OCI-LY1 (cell line): ENCODE measurements at regions not wholly inside any gene's neighbourhood (a gene's known extent, or its start where the extent isn't known, plus 50 kb on each side); places are given as distances from the start of the nearest gene placed in this dataset.

Source experiments
- H2AFZ ChIP-seq: fragments of 200-600 bp; sonication (generic), shearing (Covaris generic); 2 replicates; pipeline ENCODE4 v1.6.0; 2014; ENCODE audit warnings: antibody characterized with exemption, mild to moderate bottlenecking, low read length
- H3F3A ChIP-seq: fragments of 200-600 bp; sonication (generic), shearing (Covaris generic); 2 replicates; pipeline ENCODE4 v1.6.0; 2014; ENCODE audit warnings: mild to moderate bottlenecking, antibody characterized with exemption, low read length, moderate library complexity; ENCODE audit not compliant: insufficient read depth
- H3K27ac ChIP-seq: fragments of 200-600 bp; sonication (generic); 2 replicates; pipeline ENCODE4 v1.5.1; 2014; ENCODE audit warnings: low read length, mixed run types, mild to moderate bottlenecking, low read depth; ENCODE audit not compliant: poor library complexity, severe bottlenecking
- H3K27me3 ChIP-seq: fragments of 200-600 bp; sonication (generic); 2 replicates; pipeline ENCODE4 v1.6.0; 2014; ENCODE audit warnings: antibody characterized with exemption, mild to moderate bottlenecking, low read length, moderate library complexity; ENCODE audit not compliant: insufficient read depth
- H3K36me3 ChIP-seq: fragments of 200-600 bp; sonication (generic); 2 replicates; pipeline ENCODE4 v1.6.1; 2014; ENCODE audit warnings: mild to moderate bottlenecking, antibody characterized with exemption, low read length, moderate library complexity, mixed read lengths; ENCODE audit not compliant: insufficient read depth
- H3K4me1 ChIP-seq: fragments of 200-600 bp; sonication (generic); 2 replicates; pipeline ENCODE4 v1.5.1; 2014; ENCODE audit warnings: mild to moderate bottlenecking, low read length, moderate library complexity; ENCODE audit not compliant: insufficient read depth, severe bottlenecking
- H3K4me2 ChIP-seq: fragments of 200-600 bp; sonication (generic), shearing (Covaris generic); 2 replicates; pipeline ENCODE4 v1.6.1; 2014; ENCODE audit warnings: low read length
- H3K4me3 ChIP-seq: fragments of 200-600 bp; sonication (generic); 2 replicates; pipeline ENCODE4 v1.5.1; 2014; ENCODE audit warnings: low read length, low read depth, mild to moderate bottlenecking, mixed read lengths; ENCODE audit not compliant: poor library complexity, severe bottlenecking
- H3K79me2 ChIP-seq: fragments of 200-600 bp; shearing (Covaris generic); 2 replicates; pipeline ENCODE4 v1.6.1; 2016; ENCODE audit warnings: mixed run types, low read length, mixed read lengths; ENCODE audit not compliant: insufficient read depth
- H3K9ac ChIP-seq: fragments of 200-600 bp; sonication (generic), shearing (Covaris generic); 2 replicates; pipeline ENCODE4 v1.6.1; 2014; ENCODE audit warnings: mild to moderate bottlenecking, low read length, mixed read lengths
- H3K9me2 ChIP-seq: fragments of 200-600 bp; sonication (generic), shearing (Covaris generic); 2 replicates; pipeline ENCODE4 v1.6.1; 2014; ENCODE audit warnings: low read depth, mild to moderate bottlenecking, low read length, mixed read lengths
- H3K9me3 ChIP-seq: fragments of 200-600 bp; shearing (Covaris generic); 2 replicates; pipeline ENCODE4 v1.6.1; 2014; ENCODE audit warnings: low read length, mixed read lengths
- H4K20me1 ChIP-seq: fragments of 200-600 bp; sonication (generic), shearing (Covaris generic); 2 replicates; pipeline ENCODE4 v1.6.0; 2016; ENCODE audit warnings: mild to moderate bottlenecking, low read length; ENCODE audit not compliant: insufficient read depth
- EZH2 ChIP-seq: fragments of 200-600 bp; sonication (generic), shearing (Covaris generic); IDR thresholded peaks from 2 replicates; pipeline ENCODE4 v1.8.0; 2017; ENCODE audit warnings: borderline replicate concordance, mixed run types, mild to moderate bottlenecking, antibody characterized with exemption, low read length, moderate library complexity, mixed read lengths
- TF ChIP-seq, protein P1 (sequence below): fragments of 200-600 bp; sonication (generic), shearing (Covaris generic); IDR thresholded peaks from 2 replicates; pipeline ENCODE4 v1.5.1; 2017; ENCODE audit warnings: mild to moderate bottlenecking, antibody characterized with exemption, low read length, moderate library complexity, mixed read lengths

DNA sequence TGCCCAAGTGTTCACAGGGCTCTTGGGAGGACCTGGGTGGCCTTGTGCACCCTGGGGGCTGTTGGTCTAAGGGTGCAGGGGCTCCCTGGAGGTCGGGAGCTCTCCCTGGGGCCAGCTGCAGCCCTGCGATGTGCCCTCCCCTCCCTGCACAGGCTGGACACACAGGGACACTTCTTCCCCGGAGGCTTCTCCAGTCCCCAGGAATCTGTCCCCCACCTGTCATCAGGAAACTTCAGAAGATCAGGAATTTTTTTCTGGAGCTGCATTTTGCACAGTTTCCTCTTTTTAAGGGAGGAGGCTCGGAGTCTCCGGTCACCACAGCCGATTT, 66.9 kb upstream of the BHLHE23 start:
- no peak overlapping the region for H3K9ac ChIP-seq
- H3K4me1 ChIP-seq = no peaks in the 10 kb centered on the region
- no peaks in the 10 kb centered on the region for H3F3A ChIP-seq
- H2AFZ ChIP-seq = no peak overlapping the region
- H3K36me3 ChIP-seq = no peaks in the 10 kb centered on the region; the same call in 1 of the 2 replicates
- H3K4me2 ChIP-seq = no peak overlapping the region
- no peaks in the 10 kb centered on the region for H3K9me2 ChIP-seq
- H3K9me3 ChIP-seq = peaks cover 4% of the 10 kb centered on the region; the same call in 1 of the 2 replicates
- no peak for TF ChIP-seq EZH2
- TF ChIP-seq, protein P1, sequence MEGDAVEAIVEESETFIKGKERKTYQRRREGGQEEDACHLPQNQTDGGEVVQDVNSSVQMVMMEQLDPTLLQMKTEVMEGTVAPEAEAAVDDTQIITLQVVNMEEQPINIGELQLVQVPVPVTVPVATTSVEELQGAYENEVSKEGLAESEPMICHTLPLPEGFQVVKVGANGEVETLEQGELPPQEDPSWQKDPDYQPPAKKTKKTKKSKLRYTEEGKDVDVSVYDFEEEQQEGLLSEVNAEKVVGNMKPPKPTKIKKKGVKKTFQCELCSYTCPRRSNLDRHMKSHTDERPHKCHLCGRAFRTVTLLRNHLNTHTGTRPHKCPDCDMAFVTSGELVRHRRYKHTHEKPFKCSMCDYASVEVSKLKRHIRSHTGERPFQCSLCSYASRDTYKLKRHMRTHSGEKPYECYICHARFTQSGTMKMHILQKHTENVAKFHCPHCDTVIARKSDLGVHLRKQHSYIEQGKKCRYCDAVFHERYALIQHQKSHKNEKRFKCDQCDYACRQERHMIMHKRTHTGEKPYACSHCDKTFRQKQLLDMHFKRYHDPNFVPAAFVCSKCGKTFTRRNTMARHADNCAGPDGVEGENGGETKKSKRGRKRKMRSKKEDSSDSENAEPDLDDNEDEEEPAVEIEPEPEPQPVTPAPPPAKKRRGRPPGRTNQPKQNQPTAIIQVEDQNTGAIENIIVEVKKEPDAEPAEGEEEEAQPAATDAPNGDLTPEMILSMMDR = no peak
- H3K27ac ChIP-seq = no peak overlapping the region
- H3K27me3 ChIP-seq = no peaks in the 10 kb centered on the region
- H4K20me1 ChIP-seq = no peaks in the 10 kb centered on the region
- no peak overlapping the region for H3K4me3 ChIP-seq
- H3K79me2 ChIP-seq = no peaks in the 10 kb centered on the region

DNA sequence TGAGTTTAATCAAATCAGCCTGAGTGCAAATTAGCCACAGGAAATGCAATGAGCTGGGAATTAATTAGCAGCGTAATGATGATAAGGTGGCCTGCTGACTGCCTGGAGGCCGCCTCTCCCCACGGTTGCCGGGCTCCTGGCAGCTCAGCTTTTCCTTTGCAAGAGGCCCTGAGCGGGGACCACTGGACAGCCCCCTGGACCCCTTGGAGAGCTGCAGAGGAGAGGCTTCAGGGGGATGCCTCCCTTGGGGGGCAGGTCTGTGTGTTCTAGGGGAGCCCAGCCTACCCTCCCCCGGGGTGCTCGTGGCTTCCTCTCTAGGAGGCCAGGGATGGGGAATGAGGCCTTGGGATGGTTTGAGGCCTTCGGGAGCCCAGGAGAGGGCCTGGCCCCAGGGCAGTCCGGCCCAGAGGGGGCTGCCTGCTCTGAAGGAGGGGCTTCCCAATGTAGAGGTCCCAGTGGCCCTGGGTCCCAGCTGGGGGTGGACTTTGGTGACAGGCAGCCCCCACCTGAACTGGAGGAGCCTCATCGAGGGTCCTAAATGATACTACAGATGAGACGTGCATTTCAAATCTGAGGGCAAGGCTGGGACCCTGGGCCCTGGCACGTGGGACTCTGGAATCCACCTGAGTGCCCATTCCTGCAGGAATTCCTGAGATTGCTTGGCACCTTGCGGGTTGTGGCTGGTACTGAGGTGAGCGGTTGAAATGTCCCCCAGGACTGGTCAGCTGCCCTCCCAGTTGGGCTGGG, 66.4 kb upstream of the BHLHE23 start:
- Histone ChIP-seq H3F3A (no peaks in the 10 kb centered on the region), H3K79me2 (no peaks in the 10 kb centered on the region), H3K9me3 (peaks cover 4% of the 10 kb centered on the region; the same call in 1 of the 2 replicates), H3K9me2 (no peaks in the 10 kb centered on the region), H3K4me2 (no peak overlapping the region), H3K4me3 (no peak overlapping the region), H4K20me1 (no peaks in the 10 kb centered on the region), H3K27me3 (no peaks in the 10 kb centered on the region), H2AFZ (no peak overlapping the region), H3K36me3 (no peaks in the 10 kb centered on the region; the same call in 1 of the 2 replicates), H3K4me1 (no peaks in the 10 kb centered on the region), H3K9ac (no peak overlapping the region), H3K27ac (no peak overlapping the region)
- TF ChIP-seq, protein P1 = no peak
- no peak for TF ChIP-seq EZH2

DNA sequence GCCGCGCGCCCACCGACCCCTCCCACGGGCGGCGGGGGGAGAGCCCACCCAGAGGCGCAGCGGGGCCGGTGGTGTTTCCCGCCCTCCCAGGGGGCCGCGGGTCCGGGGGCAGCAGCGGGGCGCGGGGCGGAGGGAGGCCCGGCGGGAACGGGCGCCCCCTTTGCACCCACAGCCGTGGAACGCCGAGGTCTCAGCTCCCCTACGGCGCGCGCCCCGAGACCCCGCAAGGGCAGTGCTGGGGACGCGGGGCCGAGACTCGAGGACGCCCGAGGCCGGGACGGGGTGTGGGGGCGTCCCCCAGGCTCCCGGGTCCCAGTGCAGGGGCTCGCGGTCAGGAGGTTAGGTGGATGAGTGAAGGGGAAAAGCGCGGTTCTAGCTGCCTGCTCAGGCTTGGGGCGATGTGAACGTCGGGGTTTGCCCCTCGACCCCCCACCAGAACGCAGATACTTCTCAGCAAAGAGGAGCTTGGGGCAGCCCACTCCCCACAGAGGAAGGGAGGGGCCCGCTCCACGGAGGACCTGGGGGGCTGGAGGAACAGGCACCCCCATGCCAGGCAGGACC, 65.5 kb upstream of the BHLHE23 start:
- H3K79me2 ChIP-seq = no peaks in the 10 kb centered on the region
- H3K9ac ChIP-seq = no peak overlapping the region
- H3K27ac ChIP-seq = no peak overlapping the region
- H3K9me2 ChIP-seq = no peaks in the 10 kb centered on the region
- TF ChIP-seq, protein P1 = no peak
- TF ChIP-seq EZH2 = no peak
- no peak overlapping the region for H3K4me2 ChIP-seq
- H3K36me3 ChIP-seq = no peaks in the 10 kb centered on the region; the same call in 1 of the 2 replicates
- H3K27me3 ChIP-seq = no peaks in the 10 kb centered on the region
- H3F3A ChIP-seq = no peaks in the 10 kb centered on the region
- no peaks in the 10 kb centered on the region for H3K4me1 ChIP-seq
- no peaks in the 10 kb centered on the region for H3K9me3 ChIP-seq
- H4K20me1 ChIP-seq = no peaks in the 10 kb centered on the region
- no peak overlapping the region for H2AFZ ChIP-seq
- H3K4me3 ChIP-seq = no peak overlapping the region
